K562 (cell line): ENCODE measurements at regions not wholly inside any gene's neighbourhood (a gene's known extent, or its start where the extent isn't known, plus 50 kb on each side); places are given as distances from the start of the nearest gene placed in this dataset.
A peak's percentile ranks its signal among the peaks of the same experiment; 100 is the strongest.

Source experiments
- ATAC-seq: fragments of 200-7000 bp; cut with Tn5 transposase; 3 replicates; pipeline ENCODE4 v1.9.1; 2020; ENCODE audit warnings: moderate library complexity
- BruUV-seq: library from RNA; stranded (reverse); fragments of 400-500 nt; replicated peaks from 2 replicates; lab custom pipeline; 2021; lab: Mats Ljungman, UMichigan
- CTCF ChIA-PET: fragments of 300-600 bp; formaldehyde crosslinking; extraction: SDS; loops from one replicate; lab custom pipeline; 2021; ENCODE audit warnings: low intra/inter-chr PET ratio; lab: Yijun Ruan, JAX
- POLR2A ChIA-PET: fragments of 300-600, 350-650 bp; sonication (Branson Sonifier 250); formaldehyde crosslinking; extraction: SDS; loops from one replicate; lab custom pipeline; 2021; ENCODE audit warnings: antibody characterized with exemption, inconsistent platforms; lab: Yijun Ruan, JAX
- DNase-seq, 4 experiments: peaks; one replicate each; pipeline versions ENCODE4 v3.0.0 to v3.0.0-alpha.2; 2011 to 2018; ENCODE audit warnings: low spot score in 3 of 4, mixed read lengths in 3 of 4; ENCODE audit errors: extremely low read depth in 1 of 4
- FAIRE-seq: peaks from 2 replicates; lab custom pipeline; 2011; peaks lifted over from hg19 to GRCh38; lab: Jason Lieb, UNC
- H2AFZ ChIP-seq: 2 replicates; pipeline ENCODE4 v1.6.0; 2011; ENCODE audit warnings: low read depth, low read length, control low read depth, inconsistent platforms
- H3K27ac ChIP-seq: fragments of 200-600 bp; 3 replicates; pipeline ENCODE4 v1.8.0; 2011; ENCODE audit warnings: low read depth, mild to moderate bottlenecking, control low read depth, inconsistent platforms, low read length, moderate library complexity, mixed read lengths; ENCODE audit errors: extremely low read depth
- H3K27me3 ChIP-seq, 2 experiments: fragments of 300-600 bp in 1 of 2; 2 replicates in 1 of 2; 3 replicates in 1 of 2; pipeline versions ENCODE4 v1.6.0 to v1.8.0; 2011; ENCODE audit warnings: inconsistent platforms in 2 of 2, low read length in 2 of 2, mild to moderate bottlenecking in 1 of 2, mixed read lengths in 1 of 2, moderate library complexity in 1 of 2; ENCODE audit not compliant: control insufficient read depth in 2 of 2, insufficient read depth in 2 of 2
- H3K36me3 ChIP-seq: fragments of 300-600 bp; 3 replicates; pipeline ENCODE4 v1.8.0; 2011; ENCODE audit warnings: mild to moderate bottlenecking, low read length, inconsistent platforms; ENCODE audit not compliant: control insufficient read depth, insufficient read depth
- H3K4me1 ChIP-seq, 2 experiments: fragments of 200-600 bp in 1 of 2; replicated peaks in 1 of 2; 2 replicates in 1 of 2; 3 replicates in 1 of 2; pipeline versions ENCODE4 v1.5.1 to v1.8.0; 2011; ENCODE audit warnings: inconsistent platforms in 2 of 2, low read length in 2 of 2, mild to moderate bottlenecking in 1 of 2, mixed read lengths in 1 of 2, moderate library complexity in 1 of 2; ENCODE audit not compliant: control insufficient read depth in 2 of 2, insufficient read depth in 2 of 2
- H3K4me2 ChIP-seq: 2 replicates; pipeline ENCODE4 v1.6.1; 2011; ENCODE audit warnings: low read length, control low read depth, inconsistent platforms, mixed read lengths; ENCODE audit not compliant: insufficient read depth
- H3K4me3 ChIP-seq: fragments of 200-600 bp; sonication (generic), shearing (Covaris generic); 2 replicates; pipeline ENCODE4 v1.5.1; 2016; ENCODE audit warnings: control low read depth, inconsistent platforms
- H3K79me2 ChIP-seq: fragments of 200-600 bp; 3 replicates; pipeline ENCODE4 v1.8.0; 2011; ENCODE audit warnings: low read length, inconsistent platforms; ENCODE audit not compliant: control insufficient read depth, insufficient read depth
- H3K9ac ChIP-seq, 2 experiments: 2 replicates each; pipeline versions ENCODE4 v1.6.0 to v1.6.1; 2011; ENCODE audit warnings: low read depth in 2 of 2, low read length in 2 of 2, control low read depth in 1 of 2, inconsistent platforms in 1 of 2, mild to moderate bottlenecking in 1 of 2, mixed read lengths in 1 of 2; ENCODE audit not compliant: insufficient read depth in 1 of 2
- H3K9me1 ChIP-seq: one replicate; pipeline ENCODE4 v1.6.0; 2011; ENCODE audit warnings: inconsistent platforms, mild to moderate bottlenecking, low read length, moderate library complexity; ENCODE audit not compliant: control insufficient read depth, insufficient read depth
- H3K9me3 ChIP-seq: replicated peaks from 2 replicates; pipeline ENCODE4 v1.5.1; 2011; ENCODE audit warnings: low read depth, low read length, inconsistent platforms; ENCODE audit not compliant: control insufficient read depth, insufficient read depth
- H4K20me1 ChIP-seq: replicated peaks from 2 replicates; pipeline ENCODE4 v1.6.1; 2011; ENCODE audit warnings: low read length, inconsistent platforms, mixed read lengths; ENCODE audit not compliant: control insufficient read depth, insufficient read depth
- ADNP ChIP-seq: fragments of 200-800 bp; sonication (Bioruptor generic); IDR thresholded peaks from 2 replicates; pipeline ENCODE4 v1.6.1; 2016; ENCODE audit warnings: missing genetic modification characterization, missing compliant biosample characterization
- C11orf30 ChIP-seq: fragments of 450-650 bp; IDR thresholded peaks from 2 replicates; pipeline ENCODE4 v1.6.1; 2016; ENCODE audit warnings: low read depth, mild to moderate bottlenecking
- IRF2 ChIP-seq: sonication (generic); formaldehyde crosslinking; IDR thresholded peaks from 2 replicates; pipeline ENCODE4 v1.8.1; 2022; ENCODE audit warnings: mild to moderate bottlenecking, missing genetic modification reagents
- MAFK ChIP-seq: IDR thresholded peaks from 2 replicates; pipeline ENCODE4 v1.6.1; 2011; ENCODE audit warnings: low read length, improper control_type of control experiment
- NUFIP1 ChIP-seq: fragments of 450-650 bp; IDR thresholded peaks from 2 replicates; pipeline ENCODE4 v1.6.1; 2018; ENCODE audit not compliant: partially characterized antibody
- RB1 ChIP-seq: fragments of 450-650 bp; IDR thresholded peaks from 2 replicates; pipeline ENCODE4 v1.6.1; 2017; ENCODE audit warnings: low read depth, mild to moderate bottlenecking
- SIN3B ChIP-seq: fragments of 450-650 bp; IDR thresholded peaks from 2 replicates; pipeline ENCODE4 v1.6.1; 2017; ENCODE audit warnings: low read depth, mild to moderate bottlenecking, moderate library complexity
- SPI1 ChIP-seq: IDR thresholded peaks from 2 replicates; pipeline ENCODE4 v1.6.1; 2011; ENCODE audit warnings: low read depth, low read length, control low read depth, borderline replicate concordance
- SRSF1 ChIP-seq: fragments of 200-400 bp; formaldehyde crosslinking; IDR thresholded peaks from 2 replicates; pipeline ENCODE4 v1.6.1; 2017; ENCODE audit warnings: mild to moderate bottlenecking, low read depth, low read length, moderate library complexity
- SUPT5H ChIP-seq: fragments of 450-650 bp; IDR thresholded peaks from 2 replicates; pipeline ENCODE4 v1.6.1; 2016
- TGIF2 ChIP-seq: sonication (generic); formaldehyde crosslinking; IDR thresholded peaks from 2 replicates; pipeline ENCODE4 v1.8.1; 2022; ENCODE audit warnings: mild to moderate bottlenecking, missing genetic modification reagents, moderate library complexity
- ZNF282 ChIP-seq: sonication (generic); formaldehyde crosslinking; IDR thresholded peaks from 2 replicates; pipeline ENCODE4 v1.8.1; 2023; ENCODE audit warnings: missing genetic modification reagents
- ZNF57 ChIP-seq: fragments of 450-650 bp; formaldehyde crosslinking; IDR thresholded peaks from 2 replicates; pipeline ENCODE4 v1.4.0; 2020; ENCODE audit warnings: mild to moderate bottlenecking, moderate library complexity
- WGBS: fragments of 100-300 bp; shearing (Covaris generic); methylation state at CpG from one replicate; pipeline ENCODE4 v1.1.6; 2016; ENCODE audit warnings: low coverage, mixed read lengths; ENCODE audit not compliant: insufficient coverage; ENCODE audit errors: missing lambda C conversion rate; 5-methylcytosine and 5-hydroxymethylcytosine counted together
- in situ Hi-C: fragments of 300-500 bp; cut with MboI; formaldehyde crosslinking; loops from 4 replicates; pipeline ENCODE4 v1.15.0; 2018; ENCODE audit warnings: inconsistent platforms, mixed read lengths
- intact Hi-C: fragments of 100-400 bp; cut with micrococcal nuclease; formaldehyde crosslinking; loops from 2 replicates; pipeline ENCODE4 v1.14.2; 2022
- TF ChIP-seq, protein P1 (sequence below): sonication (generic); IDR thresholded peaks from 2 replicates; pipeline ENCODE4 v1.6.1; 2016
- TF ChIP-seq, protein P2 (sequence below): fragments of 200-800 bp; sonication (Bioruptor generic); IDR thresholded peaks from 2 replicates; pipeline ENCODE4 v1.6.1; 2017; ENCODE audit warnings: missing genetic modification characterization, missing compliant biosample characterization
- TF ChIP-seq, protein P3 (sequence below): fragments of 200-400 bp; formaldehyde crosslinking; IDR thresholded peaks from 2 replicates; pipeline ENCODE4 v1.6.1; 2017; ENCODE audit warnings: mild to moderate bottlenecking, low read depth, low read length, moderate library complexity
- TF ChIP-seq, protein P4 (sequence below): conservative IDR thresholded peaks from 2 replicates; pipeline ENCODE4 v1.6.1; 2011; ENCODE audit warnings: low read depth, mild to moderate bottlenecking, low read length; ENCODE audit not compliant: control insufficient read depth

DNA sequence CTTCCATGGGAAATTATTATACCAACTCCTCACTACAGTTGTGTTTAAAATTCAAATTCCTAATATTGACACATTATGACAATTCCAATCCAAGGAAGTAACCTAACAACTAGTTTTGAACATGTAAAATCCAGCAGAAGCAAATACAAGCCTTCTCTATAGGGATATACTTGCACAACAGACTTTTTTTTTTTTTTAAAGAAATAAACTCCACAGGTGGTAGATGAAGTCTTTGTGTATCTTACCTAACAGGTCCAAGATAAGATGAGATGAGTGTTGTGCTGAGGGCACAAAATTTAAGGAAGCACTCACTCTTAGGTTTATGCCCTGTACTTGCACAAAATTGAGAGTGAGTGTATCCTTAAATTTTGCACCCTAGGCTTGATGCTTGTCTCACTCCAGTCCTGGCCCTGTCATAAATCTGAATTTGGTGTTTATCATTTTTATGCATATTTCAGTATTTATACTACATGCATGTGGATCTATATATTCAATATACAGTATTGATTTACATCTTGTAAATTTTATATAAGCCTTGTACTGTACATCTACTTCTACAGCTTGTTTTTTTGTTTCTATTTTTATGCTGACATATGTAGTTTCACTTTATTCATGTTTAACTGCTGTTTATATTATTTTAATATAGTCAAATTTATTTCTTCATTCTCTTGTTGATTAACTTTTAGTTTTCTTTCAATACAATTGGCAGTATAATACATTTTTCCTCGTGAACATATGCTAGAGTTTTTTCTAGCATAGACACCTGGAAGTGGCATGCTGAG is 60.6 kb upstream of the RGL1 start:
- DNase-seq (no peak), ATAC-seq (no peak), FAIRE-seq (no peak)
- no peaks in the 10 kb centered on the region; a peak in 2 of 5 replicates for H3K27me3 ChIP-seq
- H3K27ac ChIP-seq: no peak overlapping the region
- H3K4me1 ChIP-seq: no peaks in the 10 kb centered on the region
- CTCF ChIA-PET: interaction anchor here (0.6 kb wide), 1 partner anchor 141 kb away, joined by 3 read pairs; no protein-coding TSS in a partner anchor
- POLR2A ChIA-PET: no interaction called here
- H3K9me3 ChIP-seq: no peaks in the 10 kb centered on the region
- H3K4me2 ChIP-seq: no peak overlapping the region
- H4K20me1 ChIP-seq: no peaks in the 10 kb centered on the region
- H3K9me1 ChIP-seq: no peaks in the 10 kb centered on the region
- intact Hi-C loops: no loop called here
- H3K79me2 ChIP-seq: no peaks in the 10 kb centered on the region
- H2AFZ ChIP-seq: no peak overlapping the region
- BruUV-seq: no TSS peak
- 0% methylated on average over 1 of the region's 1 CpG for WGBS
- no peak overlapping the region for H3K9ac ChIP-seq
- H3K36me3 ChIP-seq: no peaks in the 10 kb centered on the region
- in situ Hi-C loops: no loop called here
- no peak overlapping the region for H3K4me3 ChIP-seq
- TF ChIP-seq MAFK (peak; percentile 61; the same call in 1 of the 2 replicates), RB1 (no peak), ZNF282 (CRISPR knock-in tag) (no peak), SPI1 (no peak), IRF2 (CRISPR knock-in tag) (no peak), SRSF1 (no peak), ZNF57 (CRISPR knock-in tag) (no peak), SUPT5H (no peak), ADNP (tag) (no peak), C11orf30 (peak; percentile 70), TGIF2 (no peak), SIN3B (no peak), NUFIP1 (no peak)
- TF ChIP-seq, protein P1, sequence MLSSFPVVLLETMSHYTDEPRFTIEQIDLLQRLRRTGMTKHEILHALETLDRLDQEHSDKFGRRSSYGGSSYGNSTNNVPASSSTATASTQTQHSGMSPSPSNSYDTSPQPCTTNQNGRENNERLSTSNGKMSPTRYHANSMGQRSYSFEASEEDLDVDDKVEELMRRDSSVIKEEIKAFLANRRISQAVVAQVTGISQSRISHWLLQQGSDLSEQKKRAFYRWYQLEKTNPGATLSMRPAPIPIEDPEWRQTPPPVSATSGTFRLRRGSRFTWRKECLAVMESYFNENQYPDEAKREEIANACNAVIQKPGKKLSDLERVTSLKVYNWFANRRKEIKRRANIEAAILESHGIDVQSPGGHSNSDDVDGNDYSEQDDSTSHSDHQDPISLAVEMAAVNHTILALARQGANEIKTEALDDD: no peak
- TF ChIP-seq, protein P2, sequence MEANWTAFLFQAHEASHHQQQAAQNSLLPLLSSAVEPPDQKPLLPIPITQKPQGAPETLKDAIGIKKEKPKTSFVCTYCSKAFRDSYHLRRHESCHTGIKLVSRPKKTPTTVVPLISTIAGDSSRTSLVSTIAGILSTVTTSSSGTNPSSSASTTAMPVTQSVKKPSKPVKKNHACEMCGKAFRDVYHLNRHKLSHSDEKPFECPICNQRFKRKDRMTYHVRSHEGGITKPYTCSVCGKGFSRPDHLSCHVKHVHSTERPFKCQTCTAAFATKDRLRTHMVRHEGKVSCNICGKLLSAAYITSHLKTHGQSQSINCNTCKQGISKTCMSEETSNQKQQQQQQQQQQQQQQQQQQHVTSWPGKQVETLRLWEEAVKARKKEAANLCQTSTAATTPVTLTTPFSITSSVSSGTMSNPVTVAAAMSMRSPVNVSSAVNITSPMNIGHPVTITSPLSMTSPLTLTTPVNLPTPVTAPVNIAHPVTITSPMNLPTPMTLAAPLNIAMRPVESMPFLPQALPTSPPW (CRISPR knock-in tag): no peak
- TF ChIP-seq, protein P3, sequence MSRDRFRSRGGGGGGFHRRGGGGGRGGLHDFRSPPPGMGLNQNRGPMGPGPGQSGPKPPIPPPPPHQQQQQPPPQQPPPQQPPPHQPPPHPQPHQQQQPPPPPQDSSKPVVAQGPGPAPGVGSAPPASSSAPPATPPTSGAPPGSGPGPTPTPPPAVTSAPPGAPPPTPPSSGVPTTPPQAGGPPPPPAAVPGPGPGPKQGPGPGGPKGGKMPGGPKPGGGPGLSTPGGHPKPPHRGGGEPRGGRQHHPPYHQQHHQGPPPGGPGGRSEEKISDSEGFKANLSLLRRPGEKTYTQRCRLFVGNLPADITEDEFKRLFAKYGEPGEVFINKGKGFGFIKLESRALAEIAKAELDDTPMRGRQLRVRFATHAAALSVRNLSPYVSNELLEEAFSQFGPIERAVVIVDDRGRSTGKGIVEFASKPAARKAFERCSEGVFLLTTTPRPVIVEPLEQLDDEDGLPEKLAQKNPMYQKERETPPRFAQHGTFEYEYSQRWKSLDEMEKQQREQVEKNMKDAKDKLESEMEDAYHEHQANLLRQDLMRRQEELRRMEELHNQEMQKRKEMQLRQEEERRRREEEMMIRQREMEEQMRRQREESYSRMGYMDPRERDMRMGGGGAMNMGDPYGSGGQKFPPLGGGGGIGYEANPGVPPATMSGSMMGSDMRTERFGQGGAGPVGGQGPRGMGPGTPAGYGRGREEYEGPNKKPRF: no peak
- TF ChIP-seq, protein P4, sequence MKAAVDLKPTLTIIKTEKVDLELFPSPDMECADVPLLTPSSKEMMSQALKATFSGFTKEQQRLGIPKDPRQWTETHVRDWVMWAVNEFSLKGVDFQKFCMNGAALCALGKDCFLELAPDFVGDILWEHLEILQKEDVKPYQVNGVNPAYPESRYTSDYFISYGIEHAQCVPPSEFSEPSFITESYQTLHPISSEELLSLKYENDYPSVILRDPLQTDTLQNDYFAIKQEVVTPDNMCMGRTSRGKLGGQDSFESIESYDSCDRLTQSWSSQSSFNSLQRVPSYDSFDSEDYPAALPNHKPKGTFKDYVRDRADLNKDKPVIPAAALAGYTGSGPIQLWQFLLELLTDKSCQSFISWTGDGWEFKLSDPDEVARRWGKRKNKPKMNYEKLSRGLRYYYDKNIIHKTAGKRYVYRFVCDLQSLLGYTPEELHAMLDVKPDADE: no peak
